HG02798 (cell line): ENCODE measurements at regions not wholly inside any gene's neighbourhood (a gene's known extent, or its start where the extent isn't known, plus 50 kb on each side); places are given as distances from the start of the nearest gene placed in this dataset.
"Not testable (repeated sequence)": the region's sequence is repeated elsewhere in the genome, so short reads cannot be mapped to it uniquely, and the experiment has no call there.

Experiments
- ATAC-seq: cut with Tn5 transposase; IDR thresholded peaks from one replicate; pipeline ENCODE4 v1.9.1; 2021; ENCODE audit warnings: mild to moderate bottlenecking; ENCODE audit not compliant: unreplicated experiment, poor library complexity

- ATAC-seq: no peak
Measured at GRCh38 chr7:113030489-113030888, 56.1 kb downstream of the GPR85 start.

- no peak for ATAC-seq
Measured at GRCh38 chr7:113026941-113027340, 59.7 kb downstream of the GPR85 start.

- not testable (repeated sequence) for ATAC-seq
Measured at GRCh38 chr7:113017144-113017857, 69.3 kb downstream of the GPR85 start.

GRCh38 chr7:113015034-113015645, 71.5 kb downstream of the GPR85 start:
- no peak for ATAC-seq

GRCh38 chr7:113013761-113014449, 72.7 kb downstream of the GPR85 start:
- no peak for ATAC-seq

GRCh38 chr7:113012862-113013261, 73.8 kb downstream of the GPR85 start:
- ATAC-seq: not testable (repeated sequence)

- no peak for ATAC-seq
Measured at GRCh38 chr7:113010377-113010776, 76.2 kb downstream of the GPR85 start.

GRCh38 chr7:113008755-113009154, 77.9 kb downstream of the GPR85 start:
- no peak for ATAC-seq

GRCh38 chr7:113004726-113005454, 81.7 kb downstream of the GPR85 start:
- no peak for ATAC-seq

GRCh38 chr7:113000316-113001020, 86.2 kb downstream of the GPR85 start:
- ATAC-seq: peak; percentile 70

GRCh38 chr7:112997831-112998230, 88.8 kb downstream of the GPR85 start:
- no peak for ATAC-seq

DNA sequence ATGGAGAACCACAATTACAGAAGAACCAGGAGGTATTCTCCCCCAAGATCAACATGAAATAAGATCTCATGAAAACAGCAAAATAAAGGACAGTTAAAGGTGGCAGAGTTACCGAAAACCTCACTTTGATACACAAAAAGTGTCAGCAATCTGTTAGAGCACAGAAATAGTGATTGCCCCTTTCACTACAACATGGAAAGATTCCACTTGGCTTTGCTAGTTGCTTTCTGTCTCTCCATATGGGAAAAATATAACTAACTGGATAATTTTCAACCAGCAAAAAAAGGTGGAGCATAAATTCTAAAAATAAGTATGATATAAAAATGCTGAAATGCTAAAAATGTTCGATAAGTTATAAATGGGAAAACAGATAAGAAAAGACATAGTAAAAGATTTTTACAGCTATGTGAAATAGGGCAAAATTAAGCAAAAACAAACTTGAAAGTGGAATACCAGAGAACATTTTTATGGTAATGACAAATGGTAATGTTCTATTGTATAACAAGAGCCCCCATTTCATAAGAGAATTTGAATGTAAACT, 90.2 kb downstream of the GPR85 start:
- no peak for ATAC-seq

- no peak for ATAC-seq
Measured at GRCh38 chr7:112995059-112995824, 91.4 kb downstream of the GPR85 start.

- no peak for ATAC-seq
Measured at GRCh38 chr7:112994656-112995055, 92.0 kb downstream of the GPR85 start.

GRCh38 chr7:112990624-112991023, 96.0 kb downstream of the GPR85 start:
- no peak for ATAC-seq

- ATAC-seq: no peak
Measured at GRCh38 chr7:112989531-112989930, 97.1 kb downstream of the GPR85 start.

- no peak for ATAC-seq
Measured at GRCh38 chr7:112987171-112987570, 99.5 kb downstream of the GPR85 start.

- no peak for ATAC-seq
Measured at GRCh38 chr7:112986256-112987031, 100.2 kb downstream of the GPR85 start.
